Cardiac muscle cell (in vitro differentiated cells and primary cell): ENCODE measurements at regions not wholly inside any gene's neighbourhood (a gene's known extent, or its start where the extent isn't known, plus 50 kb on each side); places are given as distances from the start of the nearest gene placed in this dataset.

Source experiments
- DNase-seq, 2 donors: peaks; one replicate each; pipeline versions ENCODE4 v3.0.0 to v3.0.0-alpha.2; 2010 to 2017; ENCODE audit warnings: low read depth in 1 of 2, low spot score in 1 of 2
- H3K27ac ChIP-seq: fragments of 200-600 bp; sonication (generic); 2 replicates; pipeline ENCODE4 v1.5.1; 2016
- H3K27me3 ChIP-seq: fragments of 200-600 bp; sonication (generic); 2 replicates; pipeline ENCODE4 v1.6.0; 2016; ENCODE audit warnings: control low read depth
- H3K36me3 ChIP-seq: fragments of 200-600 bp; sonication (generic); 2 replicates; pipeline ENCODE4 v1.5.1; 2016; ENCODE audit warnings: control low read depth
- H3K4me1 ChIP-seq: fragments of 200-600 bp; sonication (generic); 2 replicates; pipeline ENCODE4 v1.8.1; 2017; ENCODE audit warnings: low read depth, mild to moderate bottlenecking, mixed run types
- H3K4me3 ChIP-seq: fragments of 200-600 bp; sonication (generic); 2 replicates; pipeline ENCODE4 v1.5.1; 2016; ENCODE audit warnings: mild to moderate bottlenecking
- H3K9me3 ChIP-seq: fragments of 200-600 bp; sonication (generic); 2 replicates; pipeline ENCODE4 v1.5.1; 2017; ENCODE audit warnings: low read depth, mild to moderate bottlenecking, control low read depth
- CTCF ChIP-seq: IDR thresholded peaks from 2 replicates; pipeline ENCODE4 v1.5.1; 2012; ENCODE audit warnings: low read depth, mild to moderate bottlenecking, low read length

GRCh38 chr3:193910310-193910709 lies 225.6 kb upstream of the HES1 start:
- DNase-seq, result no peak
- Histone ChIP-seq H3K4me3 (no peak overlapping the region), H3K9me3 (no peaks in the 10 kb centered on the region), H3K36me3 (no peaks in the 10 kb centered on the region), H3K27ac (no peak overlapping the region), H3K27me3 (no peaks in the 10 kb centered on the region), H3K4me1 (peaks cover 8% of the 10 kb centered on the region)
- no peak for TF ChIP-seq CTCF

- no peaks in the 10 kb centered on the region for H3K27me3 ChIP-seq
- TF ChIP-seq CTCF, result no peak
- peaks cover 8% of the 10 kb centered on the region for H3K4me1 ChIP-seq
- H3K27ac ChIP-seq, result no peak overlapping the region
- no peak for DNase-seq
- H3K4me3 ChIP-seq, result no peak overlapping the region
- no peaks in the 10 kb centered on the region for H3K9me3 ChIP-seq
- H3K36me3 ChIP-seq, result no peaks in the 10 kb centered on the region
Observed at GRCh38 chr3:193910886-193911738, 224.8 kb upstream of the HES1 start.

GRCh38 chr3:193911784-193912340 lies 224.1 kb upstream of the HES1 start:
- no peak for DNase-seq
- Histone ChIP-seq H3K36me3 (no peaks in the 10 kb centered on the region), H3K9me3 (no peaks in the 10 kb centered on the region), H3K4me3 (no peak overlapping the region), H3K27ac (no peak overlapping the region), H3K4me1 (peaks cover 8% of the 10 kb centered on the region), H3K27me3 (no peaks in the 10 kb centered on the region)
- no peak for TF ChIP-seq CTCF

- DNase-seq, result no peak
Observed at GRCh38 chr3:193912621-193913178, 223.2 kb upstream of the HES1 start.

GRCh38 chr3:193914602-193915001 lies 221.3 kb upstream of the HES1 start:
- peaks cover 8% of the 10 kb centered on the region for H3K4me1 ChIP-seq
- no peak for DNase-seq
- no peak overlapping the region for H3K27ac ChIP-seq
- no peak for TF ChIP-seq CTCF
- no peaks in the 10 kb centered on the region for H3K9me3 ChIP-seq
- H3K27me3 ChIP-seq, result no peaks in the 10 kb centered on the region
- H3K36me3 ChIP-seq, result no peaks in the 10 kb centered on the region
- H3K4me3 ChIP-seq, result no peak overlapping the region

More at GRCh38 chr3:193912621-193913178, 223.2 kb upstream of the HES1 start:
- no peaks in the 10 kb centered on the region for H3K9me3 ChIP-seq
- no peak overlapping the region for H3K27ac ChIP-seq
- H3K4me3 ChIP-seq, result no peak overlapping the region
- no peaks in the 10 kb centered on the region for H3K27me3 ChIP-seq
- no peak for TF ChIP-seq CTCF
- H3K4me1 ChIP-seq, result peaks cover 8% of the 10 kb centered on the region
- no peaks in the 10 kb centered on the region for H3K36me3 ChIP-seq
